ENCODE measurements at regions not wholly inside any gene's neighbourhood (a gene's known extent, or its start where the extent isn't known, plus 50 kb on each side); places are given as distances from the start of the nearest gene placed in this dataset.

- TF ChIP-seq CTCF (IDR thresholded peaks at IDR 0.05; ENCODE audit: control extremely low read depth in 1 of 3, insufficient read depth in 1 of 3, low read depth in 1 of 3, low read length in 3 of 3) (no peak), EZH2 (IDR thresholded peaks at IDR 0.05; ENCODE audit: low read depth, low read length, severe bottlenecking) (no peak), EP300 (IDR thresholded peaks at IDR 0.05; ENCODE audit: borderline replicate concordance in 1 of 2, low read depth in 2 of 2, low read length in 2 of 2) (no peak), RAD21 (IDR thresholded peaks at IDR 0.05 in 1 of 2, conservative IDR thresholded peaks at IDR 0.05 in 1 of 2; ENCODE audit: low read depth in 2 of 2, low read length in 2 of 2) (no peak), GABPA (IDR thresholded peaks at IDR 0.05; ENCODE audit: borderline replicate concordance, insufficient read depth, low read length) (no peak), E2F6 (IDR thresholded peaks at IDR 0.05) (no peak)
Measured at GRCh38 chr6:148112851-148113319, 229.8 kb upstream of the SASH1 start.

Data from H1 (cell line).